HepG2 (cell line): ENCODE measurements at regions not wholly inside any gene's neighbourhood (a gene's known extent, or its start where the extent isn't known, plus 50 kb on each side); places are given as distances from the start of the nearest gene placed in this dataset.

Experiments
- RAD21 ChIP-seq: fragments of 450-650 bp; formaldehyde crosslinking; IDR thresholded peaks from 2 replicates; pipeline ENCODE4 v1.5.0; 2020; ENCODE audit warnings: mild to moderate bottlenecking
- SATB2 ChIP-seq: sonication (generic); formaldehyde crosslinking; IDR thresholded peaks from 2 replicates; pipeline ENCODE4 v1.5.0; 2020; ENCODE audit warnings: missing genetic modification reagents
- ZNF839 ChIP-seq: sonication (generic); formaldehyde crosslinking; IDR thresholded peaks from 2 replicates; pipeline ENCODE4 v1.4.0; 2020; ENCODE audit warnings: missing genetic modification reagents, mild to moderate bottlenecking, borderline replicate concordance
- TF ChIP-seq, protein P1 (sequence below): sonication (generic); formaldehyde crosslinking; IDR thresholded peaks from 2 replicates; pipeline ENCODE4 v1.5.0; 2020; ENCODE audit warnings: mild to moderate bottlenecking, missing genetic modification reagents, moderate library complexity
- TF ChIP-seq, protein P2 (sequence below): sonication (generic); formaldehyde crosslinking; conservative IDR thresholded peaks from 2 replicates; pipeline ENCODE4 v1.8.1; 2023; ENCODE audit warnings: missing genetic modification reagents
- TF ChIP-seq, protein P3 (sequence below): sonication (generic); formaldehyde crosslinking; IDR thresholded peaks from 2 replicates; pipeline ENCODE4 v1.4.0; 2020; ENCODE audit warnings: missing genetic modification reagents, borderline replicate concordance

DNA sequence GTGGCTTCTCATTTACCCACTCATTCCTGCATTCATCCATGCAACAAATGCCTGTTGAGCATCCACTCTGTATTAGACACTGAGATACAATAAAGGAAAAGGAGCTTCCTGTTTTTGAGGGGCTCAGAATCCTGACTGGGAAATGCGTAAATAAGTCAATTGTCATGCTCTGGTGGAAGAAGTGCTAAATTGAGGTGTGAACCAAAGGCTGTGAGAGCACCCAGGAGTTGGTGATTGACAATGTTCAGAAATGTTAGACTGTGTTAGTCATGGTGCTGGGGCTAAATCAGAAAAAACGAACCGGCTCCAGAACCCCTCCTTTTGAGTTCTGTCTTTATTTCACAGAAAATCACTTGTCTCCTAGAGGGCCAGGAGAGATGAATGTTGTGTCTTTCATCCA is 558.6 kb upstream of the SGCD start:
- TF ChIP-seq SATB2 (no peak), RAD21 (CRISPR knock-in tag) (no peak), ZNF839 (no peak)
- TF ChIP-seq, protein P1, sequence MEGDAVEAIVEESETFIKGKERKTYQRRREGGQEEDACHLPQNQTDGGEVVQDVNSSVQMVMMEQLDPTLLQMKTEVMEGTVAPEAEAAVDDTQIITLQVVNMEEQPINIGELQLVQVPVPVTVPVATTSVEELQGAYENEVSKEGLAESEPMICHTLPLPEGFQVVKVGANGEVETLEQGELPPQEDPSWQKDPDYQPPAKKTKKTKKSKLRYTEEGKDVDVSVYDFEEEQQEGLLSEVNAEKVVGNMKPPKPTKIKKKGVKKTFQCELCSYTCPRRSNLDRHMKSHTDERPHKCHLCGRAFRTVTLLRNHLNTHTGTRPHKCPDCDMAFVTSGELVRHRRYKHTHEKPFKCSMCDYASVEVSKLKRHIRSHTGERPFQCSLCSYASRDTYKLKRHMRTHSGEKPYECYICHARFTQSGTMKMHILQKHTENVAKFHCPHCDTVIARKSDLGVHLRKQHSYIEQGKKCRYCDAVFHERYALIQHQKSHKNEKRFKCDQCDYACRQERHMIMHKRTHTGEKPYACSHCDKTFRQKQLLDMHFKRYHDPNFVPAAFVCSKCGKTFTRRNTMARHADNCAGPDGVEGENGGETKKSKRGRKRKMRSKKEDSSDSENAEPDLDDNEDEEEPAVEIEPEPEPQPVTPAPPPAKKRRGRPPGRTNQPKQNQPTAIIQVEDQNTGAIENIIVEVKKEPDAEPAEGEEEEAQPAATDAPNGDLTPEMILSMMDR (CRISPR knock-in tag): no peak
- TF ChIP-seq, protein P2, sequence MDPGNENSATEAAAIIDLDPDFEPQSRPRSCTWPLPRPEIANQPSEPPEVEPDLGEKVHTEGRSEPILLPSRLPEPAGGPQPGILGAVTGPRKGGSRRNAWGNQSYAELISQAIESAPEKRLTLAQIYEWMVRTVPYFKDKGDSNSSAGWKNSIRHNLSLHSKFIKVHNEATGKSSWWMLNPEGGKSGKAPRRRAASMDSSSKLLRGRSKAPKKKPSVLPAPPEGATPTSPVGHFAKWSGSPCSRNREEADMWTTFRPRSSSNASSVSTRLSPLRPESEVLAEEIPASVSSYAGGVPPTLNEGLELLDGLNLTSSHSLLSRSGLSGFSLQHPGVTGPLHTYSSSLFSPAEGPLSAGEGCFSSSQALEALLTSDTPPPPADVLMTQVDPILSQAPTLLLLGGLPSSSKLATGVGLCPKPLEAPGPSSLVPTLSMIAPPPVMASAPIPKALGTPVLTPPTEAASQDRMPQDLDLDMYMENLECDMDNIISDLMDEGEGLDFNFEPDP: no peak
- TF ChIP-seq, protein P3, sequence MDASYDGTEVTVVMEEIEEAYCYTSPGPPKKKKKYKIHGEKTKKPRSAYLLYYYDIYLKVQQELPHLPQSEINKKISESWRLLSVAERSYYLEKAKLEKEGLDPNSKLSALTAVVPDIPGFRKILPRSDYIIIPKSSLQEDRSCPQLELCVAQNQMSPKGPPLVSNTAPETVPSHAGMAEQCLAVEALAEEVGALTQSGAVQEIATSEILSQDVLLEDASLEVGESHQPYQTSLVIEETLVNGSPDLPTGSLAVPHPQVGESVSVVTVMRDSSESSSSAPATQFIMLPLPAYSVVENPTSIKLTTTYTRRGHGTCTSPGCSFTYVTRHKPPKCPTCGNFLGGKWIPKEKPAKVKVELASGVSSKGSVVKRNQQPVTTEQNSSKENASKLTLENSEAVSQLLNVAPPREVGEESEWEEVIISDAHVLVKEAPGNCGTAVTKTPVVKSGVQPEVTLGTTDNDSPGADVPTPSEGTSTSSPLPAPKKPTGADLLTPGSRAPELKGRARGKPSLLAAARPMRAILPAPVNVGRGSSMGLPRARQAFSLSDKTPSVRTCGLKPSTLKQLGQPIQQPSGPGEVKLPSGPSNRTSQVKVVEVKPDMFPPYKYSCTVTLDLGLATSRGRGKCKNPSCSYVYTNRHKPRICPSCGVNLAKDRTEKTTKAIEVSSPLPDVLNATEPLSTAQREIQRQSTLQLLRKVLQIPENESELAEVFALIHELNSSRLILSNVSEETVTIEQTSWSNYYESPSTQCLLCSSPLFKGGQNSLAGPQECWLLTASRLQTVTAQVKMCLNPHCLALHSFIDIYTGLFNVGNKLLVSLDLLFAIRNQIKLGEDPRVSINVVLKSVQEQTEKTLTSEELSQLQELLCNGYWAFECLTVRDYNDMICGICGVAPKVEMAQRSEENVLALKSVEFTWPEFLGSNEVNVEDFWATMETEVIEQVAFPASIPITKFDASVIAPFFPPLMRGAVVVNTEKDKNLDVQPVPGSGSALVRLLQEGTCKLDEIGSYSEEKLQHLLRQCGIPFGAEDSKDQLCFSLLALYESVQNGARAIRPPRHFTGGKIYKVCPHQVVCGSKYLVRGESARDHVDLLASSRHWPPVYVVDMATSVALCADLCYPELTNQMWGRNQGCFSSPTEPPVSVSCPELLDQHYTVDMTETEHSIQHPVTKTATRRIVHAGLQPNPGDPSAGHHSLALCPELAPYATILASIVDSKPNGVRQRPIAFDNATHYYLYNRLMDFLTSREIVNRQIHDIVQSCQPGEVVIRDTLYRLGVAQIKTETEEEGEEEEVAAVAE: no peak
